Osteoblast (primary cell): ENCODE measurements at regions not wholly inside any gene's neighbourhood (a gene's known extent, or its start where the extent isn't known, plus 50 kb on each side); places are given as distances from the start of the nearest gene placed in this dataset.
"Not testable (repeated sequence)": the region's sequence is repeated elsewhere in the genome, so short reads cannot be mapped to it uniquely, and the experiment has no call there.

Experiments used
- DNase-seq: peaks from one replicate; pipeline ENCODE4 v3.0.0; 2011; ENCODE audit warnings: low spot score, mixed read lengths; ENCODE audit not compliant: insufficient read length; ENCODE audit errors: missing footprints
- H2AFZ ChIP-seq: 2 replicates; pipeline ENCODE4 v1.6.0; 2011; ENCODE audit warnings: mild to moderate bottlenecking, low read length
- H3K27ac ChIP-seq: 2 replicates; pipeline ENCODE4 v1.5.1; 2011; ENCODE audit warnings: mild to moderate bottlenecking, low read depth, low read length, moderate library complexity
- H3K27me3 ChIP-seq: 2 replicates; pipeline ENCODE4 v1.6.0; 2012; ENCODE audit warnings: mild to moderate bottlenecking, control low read depth, inconsistent platforms, low read length, moderate library complexity; ENCODE audit not compliant: insufficient read depth
- H3K36me3 ChIP-seq: 2 replicates; pipeline ENCODE4 v1.5.1; 2011; ENCODE audit warnings: mild to moderate bottlenecking, low read length, control low read depth, moderate library complexity; ENCODE audit not compliant: insufficient read depth
- H3K4me1 ChIP-seq: 2 replicates; pipeline ENCODE4 v1.5.1; 2011; ENCODE audit warnings: mild to moderate bottlenecking, low read length, control low read depth, moderate library complexity; ENCODE audit not compliant: insufficient read depth
- H3K4me2 ChIP-seq: 2 replicates; pipeline ENCODE4 v1.6.0; 2011; ENCODE audit warnings: mild to moderate bottlenecking, low read length; ENCODE audit not compliant: insufficient read depth
- H3K4me3 ChIP-seq: fragments of 200-600 bp; sonication (generic); 3 replicates; pipeline ENCODE4 v1.5.1; 2012; ENCODE audit warnings: mild to moderate bottlenecking, low read length, inconsistent platforms; ENCODE audit not compliant: insufficient read depth
- H3K79me2 ChIP-seq: 2 replicates; pipeline ENCODE4 v1.6.0; 2012; ENCODE audit warnings: mild to moderate bottlenecking, low read length, control low read depth, inconsistent platforms; ENCODE audit not compliant: insufficient read depth
- H3K9me3 ChIP-seq: 2 replicates; pipeline ENCODE4 v1.5.1; 2011; ENCODE audit warnings: low read depth, low read length, control low read depth
- H4K20me1 ChIP-seq: 2 replicates; pipeline ENCODE4 v1.6.0; 2012; ENCODE audit warnings: mild to moderate bottlenecking, low read length, control low read depth; ENCODE audit not compliant: insufficient read depth
- CTCF ChIP-seq: IDR thresholded peaks from 2 replicates; pipeline ENCODE4 v1.5.1; 2011; ENCODE audit warnings: mild to moderate bottlenecking, low read depth, low read length, moderate library complexity; ENCODE audit errors: extremely low read depth

GRCh38 chr4:54445866-54446265, 211.9 kb upstream of the KIT start:
- no peaks in the 10 kb centered on the region for H3K9me3 ChIP-seq
- H3K4me1 ChIP-seq, result no peaks in the 10 kb centered on the region
- no peak overlapping the region for H3K4me2 ChIP-seq
- H3K79me2 ChIP-seq, result no peaks in the 10 kb centered on the region
- TF ChIP-seq CTCF, result no peak
- no peaks in the 10 kb centered on the region for H4K20me1 ChIP-seq
- peaks cover 8% of the 10 kb centered on the region for H3K27me3 ChIP-seq
- H3K27ac ChIP-seq, result no peak overlapping the region
- no peak overlapping the region for H2AFZ ChIP-seq
- no peak for DNase-seq
- no peak overlapping the region for H3K4me3 ChIP-seq
- H3K36me3 ChIP-seq, result no peaks in the 10 kb centered on the region

GRCh38 chr4:54446581-54446980, 211.2 kb upstream of the KIT start:
- no peak overlapping the region for H3K4me2 ChIP-seq
- TF ChIP-seq CTCF, result no peak
- no peaks in the 10 kb centered on the region for H3K36me3 ChIP-seq
- H3K4me3 ChIP-seq, result no peak overlapping the region
- no peaks in the 10 kb centered on the region for H4K20me1 ChIP-seq
- H3K4me1 ChIP-seq, result no peaks in the 10 kb centered on the region
- H3K27me3 ChIP-seq, result peaks cover 8% of the 10 kb centered on the region
- DNase-seq, result peak; percentile 13
- H3K9me3 ChIP-seq, result no peaks in the 10 kb centered on the region
- H2AFZ ChIP-seq, result no peak overlapping the region
- no peak overlapping the region for H3K27ac ChIP-seq
- H3K79me2 ChIP-seq, result no peaks in the 10 kb centered on the region

- no peaks in the 10 kb centered on the region for H3K4me1 ChIP-seq
- H3K36me3 ChIP-seq, result no peaks in the 10 kb centered on the region
- DNase-seq, result no peak
- H3K79me2 ChIP-seq, result no peaks in the 10 kb centered on the region
- no peaks in the 10 kb centered on the region for H4K20me1 ChIP-seq
- H2AFZ ChIP-seq, result no peak overlapping the region
- H3K9me3 ChIP-seq, result no peaks in the 10 kb centered on the region
- no peak for TF ChIP-seq CTCF
- peaks cover 8% of the 10 kb centered on the region for H3K27me3 ChIP-seq
- H3K4me2 ChIP-seq, result no peak overlapping the region
- H3K4me3 ChIP-seq, result no peak overlapping the region
- H3K27ac ChIP-seq, result no peak overlapping the region
Measured at GRCh38 chr4:54447304-54447703, 210.5 kb upstream of the KIT start.

GRCh38 chr4:54449999-54450398, 207.8 kb upstream of the KIT start:
- Histone ChIP-seq H2AFZ (no peak overlapping the region), H3K9me3 (no peaks in the 10 kb centered on the region), H3K4me3 (no peak overlapping the region), H4K20me1 (no peaks in the 10 kb centered on the region), H3K79me2 (no peaks in the 10 kb centered on the region), H3K4me1 (no peaks in the 10 kb centered on the region), H3K4me2 (no peak overlapping the region), H3K27me3 (peaks cover 3% of the 10 kb centered on the region), H3K27ac (no peak overlapping the region), H3K36me3 (no peaks in the 10 kb centered on the region)
- no peak for DNase-seq
- TF ChIP-seq CTCF, result no peak

- not testable (repeated sequence) for DNase-seq, H3K4me1 ChIP-seq, H3K4me3 ChIP-seq, H3K4me2 ChIP-seq, H3K27me3 ChIP-seq, H2AFZ ChIP-seq, H3K27ac ChIP-seq, H4K20me1 ChIP-seq, H3K36me3 ChIP-seq, H3K9me3 ChIP-seq, H3K79me2 ChIP-seq
Measured at GRCh38 chr4:54466960-54467359, 190.8 kb upstream of the KIT start.
